GM12872 (cell line): ENCODE measurements at regions not wholly inside any gene's neighbourhood (a gene's known extent, or its start where the extent isn't known, plus 50 kb on each side); places are given as distances from the start of the nearest gene placed in this dataset.

ENCODE experiments used
- CTCF ChIP-seq: IDR thresholded peaks from 3 replicates; pipeline ENCODE4 v1.5.1; 2011; ENCODE audit warnings: low read depth, mild to moderate bottlenecking, low read length, moderate library complexity; ENCODE audit not compliant: insufficient read depth

- no peak for TF ChIP-seq CTCF
These were observed 1264.3 kb upstream of the ADGRL2 start for GRCh38 chr1:80536461-80536860.

GRCh38 chr1:80535466-80535865 lies 1265.3 kb upstream of the ADGRL2 start:
- TF ChIP-seq CTCF, result no peak

- no peak for TF ChIP-seq CTCF
These were observed 1266.0 kb upstream of the ADGRL2 start for GRCh38 chr1:80534606-80535360.

GRCh38 chr1:80533775-80534334 lies 1266.9 kb upstream of the ADGRL2 start:
- no peak for TF ChIP-seq CTCF

- TF ChIP-seq CTCF, result no peak
These were observed 1267.6 kb upstream of the ADGRL2 start for GRCh38 chr1:80533093-80533492.

- no peak for TF ChIP-seq CTCF
These were observed 1269.6 kb upstream of the ADGRL2 start for GRCh38 chr1:80531182-80531581.

- TF ChIP-seq CTCF, result no peak
These were observed 1271.2 kb upstream of the ADGRL2 start for GRCh38 chr1:80529546-80529945.
